ENCODE measurements at regions not wholly inside any gene's neighbourhood (a gene's known extent, or its start where the extent isn't known, plus 50 kb on each side); places are given as distances from the start of the nearest gene placed in this dataset.

- DNase-seq: no peak
Observed at GRCh38 chr10:47238331-47239095, 61.5 kb upstream of the GDF10 start.

- DNase-seq: no peak
Observed at GRCh38 chr10:47239211-47239610, 60.8 kb upstream of the GDF10 start.

GRCh38 chr10:47240173-47240572 is 59.8 kb upstream of the GDF10 start:
- no peak for DNase-seq

GRCh38 chr10:47241256-47241655 is 58.7 kb upstream of the GDF10 start:
- no peak for DNase-seq

- DNase-seq: no peak
Observed at GRCh38 chr10:47241946-47242867, 57.8 kb upstream of the GDF10 start.

GRCh38 chr10:47243356-47243755 is 56.6 kb upstream of the GDF10 start:
- DNase-seq: no peak

GRCh38 chr10:47243791-47244190 is 56.2 kb upstream of the GDF10 start:
- DNase-seq: no peak

- no peak for DNase-seq
Observed at GRCh38 chr10:47244560-47245500, 55.2 kb upstream of the GDF10 start.

- no peak for DNase-seq
Observed at GRCh38 chr10:47245731-47246350, 54.2 kb upstream of the GDF10 start.

GRCh38 chr10:47246406-47247147 is 53.4 kb upstream of the GDF10 start:
- DNase-seq: no peak

GRCh38 chr10:47247148-47248059 is 52.6 kb upstream of the GDF10 start:
- no peak for DNase-seq

- no peak for DNase-seq
Observed at GRCh38 chr10:47248386-47249090, 51.5 kb upstream of the GDF10 start.

GRCh38 chr10:47249881-47250280 is 50.1 kb upstream of the GDF10 start:
- DNase-seq: no peak
